NB4 (cell line): ENCODE measurements at regions not wholly inside any gene's neighbourhood (a gene's known extent, or its start where the extent isn't known, plus 50 kb on each side); places are given as distances from the start of the nearest gene placed in this dataset.

Source experiments
- DNase-seq: peaks from one replicate; pipeline ENCODE4 v3.0.0; 2010; ENCODE audit warnings: low read depth
- H3K4me3 ChIP-seq: one replicate; pipeline ENCODE4 v1.5.1; 2011; ENCODE audit warnings: mild to moderate bottlenecking, low read depth, low read length, moderate library complexity
- CTCF ChIP-seq: IDR thresholded peaks from one replicate; pipeline ENCODE4 v1.5.1; 2012; ENCODE audit warnings: low read depth, low read length
- MYC ChIP-seq: IDR thresholded peaks from 2 replicates; pipeline ENCODE4 v1.6.1; 2011; ENCODE audit warnings: low read depth, low read length
- POLR2A ChIP-seq: IDR thresholded peaks from 2 replicates; pipeline ENCODE4 v1.6.1; 2011; ENCODE audit warnings: mild to moderate bottlenecking; ENCODE audit not compliant: insufficient read length; ENCODE audit errors: extremely low read depth
- TF ChIP-seq, protein P1 (sequence below): IDR thresholded peaks from 2 replicates; pipeline ENCODE4 v1.6.1; 2011; ENCODE audit warnings: low read depth, low read length

DNA sequence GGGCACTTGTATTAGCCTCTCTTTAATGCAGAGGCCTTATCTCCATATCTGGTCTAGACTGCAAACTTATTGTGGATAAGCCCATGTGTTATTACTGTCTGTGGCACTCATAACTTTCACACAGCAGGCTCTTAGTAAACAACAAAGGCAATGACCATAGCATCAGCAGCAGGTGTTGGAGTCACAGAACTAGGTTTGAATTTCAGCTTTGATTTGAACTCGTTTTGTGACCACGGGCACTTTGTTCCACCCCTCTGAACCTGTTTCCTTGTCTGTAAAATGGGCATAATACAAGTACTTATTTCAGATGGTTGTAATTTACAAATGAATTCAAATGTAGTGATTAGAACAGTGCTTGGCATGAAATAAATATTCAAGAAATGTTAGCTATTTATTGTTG lies 121.8 kb upstream of the C1GALT1C1 start:
- no peak overlapping the region for H3K4me3 ChIP-seq
- DNase-seq: no peak
- TF ChIP-seq MYC (no peak), CTCF (no peak)

DNA sequence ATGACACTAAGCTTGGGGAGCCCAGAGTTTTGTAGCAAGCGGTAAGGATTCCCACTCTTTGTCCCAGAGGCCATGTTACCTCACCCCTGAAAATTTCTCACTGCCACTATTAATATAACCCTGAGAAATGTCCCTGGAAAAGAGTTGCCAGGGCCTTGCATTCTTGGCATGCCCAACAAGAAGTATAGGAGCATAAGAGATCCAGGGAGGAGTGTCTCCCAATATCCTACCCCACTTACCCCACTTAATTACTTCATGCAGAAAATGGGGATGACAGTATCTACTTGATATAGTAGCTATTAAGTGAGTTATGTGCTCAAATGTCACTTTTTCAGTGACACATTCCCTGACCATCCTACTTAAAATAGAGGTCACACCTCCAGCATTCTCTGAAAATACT lies 120.5 kb upstream of the C1GALT1C1 start:
- no peak for TF ChIP-seq CTCF
- TF ChIP-seq, protein P1, sequence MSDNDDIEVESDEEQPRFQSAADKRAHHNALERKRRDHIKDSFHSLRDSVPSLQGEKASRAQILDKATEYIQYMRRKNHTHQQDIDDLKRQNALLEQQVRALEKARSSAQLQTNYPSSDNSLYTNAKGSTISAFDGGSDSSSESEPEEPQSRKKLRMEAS: no peak
- TF ChIP-seq POLR2A: no peak
- H3K4me3 ChIP-seq: no peak overlapping the region
- no peak for DNase-seq

DNA sequence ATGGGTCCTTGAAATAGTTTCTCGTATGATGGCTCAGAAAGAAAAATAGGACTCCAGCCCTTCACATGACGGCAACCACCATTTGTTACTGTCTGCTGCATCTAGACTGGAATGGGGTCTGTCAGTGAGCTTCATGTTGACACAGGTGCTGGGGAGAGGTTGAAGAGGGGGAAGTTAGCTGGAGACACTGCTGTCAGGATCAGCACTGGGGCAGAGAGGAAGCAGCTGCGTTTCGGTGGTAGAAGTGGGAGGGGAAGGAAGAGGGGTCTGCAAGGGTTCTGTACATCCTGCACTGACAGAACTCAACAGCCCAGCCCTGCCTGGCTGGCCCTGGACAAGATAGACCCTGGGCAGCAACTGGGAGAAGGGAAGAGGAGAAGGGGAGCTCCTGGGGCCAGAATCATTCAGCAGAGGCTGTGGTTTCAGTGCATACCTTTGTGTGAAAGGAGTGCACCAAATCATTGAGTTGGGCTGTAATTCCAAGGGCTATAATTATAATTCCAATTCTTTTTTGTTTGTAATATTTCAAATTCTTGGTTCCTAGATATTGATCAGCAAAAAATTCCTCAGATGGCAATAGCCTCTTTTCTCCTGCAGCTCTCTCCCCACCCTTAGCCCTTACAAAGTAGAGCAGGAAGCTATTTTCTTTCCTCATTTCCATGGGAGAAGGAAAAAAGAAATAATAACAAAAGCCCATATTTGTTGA lies 119.4 kb upstream of the C1GALT1C1 start:
- peak; percentile 51 for DNase-seq
- TF ChIP-seq MYC (no peak), POLR2A (no peak), CTCF (no peak)
- TF ChIP-seq, protein P1: no peak
- H3K4me3 ChIP-seq: no peak overlapping the region

- TF ChIP-seq MYC (no peak), CTCF (no peak), POLR2A (no peak)
- TF ChIP-seq, protein P1: no peak
- DNase-seq: no peak
- H3K4me3 ChIP-seq: no peak overlapping the region
Observed at GRCh38 chrX:120746153-120746552, 116.3 kb upstream of the C1GALT1C1 start.

GRCh38 chrX:120742946-120743665 lies 113.3 kb upstream of the C1GALT1C1 start:
- no peak for DNase-seq
- TF ChIP-seq, protein P1: no peak
- TF ChIP-seq MYC (no peak), POLR2A (no peak), CTCF (no peak)
- H3K4me3 ChIP-seq: no peak overlapping the region
